IMR-90 (cell line): ENCODE measurements at regions not wholly inside any gene's neighbourhood (a gene's known extent, or its start where the extent isn't known, plus 50 kb on each side); places are given as distances from the start of the nearest gene placed in this dataset.

ENCODE experiments used
- MAFK ChIP-seq: IDR thresholded peaks from 2 replicates; pipeline ENCODE4 v1.6.1; 2012; ENCODE audit warnings: low read depth, low read length, improper control_type of control experiment
- POLR2A ChIP-seq: IDR thresholded peaks from 2 replicates; pipeline ENCODE4 v1.6.1; 2012; ENCODE audit warnings: mild to moderate bottlenecking, low read depth, low read length
- TF ChIP-seq, protein P1 (sequence below): conservative IDR thresholded peaks from 2 replicates; pipeline ENCODE4 v1.5.1; 2012; ENCODE audit warnings: mild to moderate bottlenecking, low read depth, low read length, improper control_type of control experiment

DNA sequence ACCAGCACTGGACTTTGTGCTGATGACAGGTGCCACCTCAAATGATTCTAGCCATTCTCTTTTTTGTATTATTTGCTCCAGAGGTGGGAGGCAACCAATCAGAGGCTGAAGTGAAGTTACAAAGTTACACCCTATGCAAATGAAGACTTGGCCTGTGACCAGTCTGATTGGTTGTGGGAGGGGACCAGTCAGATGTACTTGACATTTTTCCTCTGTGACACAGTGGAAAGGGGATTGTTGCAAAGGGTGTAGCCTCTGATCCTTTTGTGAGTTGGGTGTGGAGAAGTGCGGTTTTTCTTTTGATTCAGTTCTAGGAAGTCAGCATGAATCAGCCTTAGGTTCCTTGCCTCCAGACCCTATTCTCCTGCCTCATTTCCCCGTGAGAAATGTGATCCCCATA lies 244.0 kb downstream of the ARL6IP6 start:
- TF ChIP-seq, protein P1, sequence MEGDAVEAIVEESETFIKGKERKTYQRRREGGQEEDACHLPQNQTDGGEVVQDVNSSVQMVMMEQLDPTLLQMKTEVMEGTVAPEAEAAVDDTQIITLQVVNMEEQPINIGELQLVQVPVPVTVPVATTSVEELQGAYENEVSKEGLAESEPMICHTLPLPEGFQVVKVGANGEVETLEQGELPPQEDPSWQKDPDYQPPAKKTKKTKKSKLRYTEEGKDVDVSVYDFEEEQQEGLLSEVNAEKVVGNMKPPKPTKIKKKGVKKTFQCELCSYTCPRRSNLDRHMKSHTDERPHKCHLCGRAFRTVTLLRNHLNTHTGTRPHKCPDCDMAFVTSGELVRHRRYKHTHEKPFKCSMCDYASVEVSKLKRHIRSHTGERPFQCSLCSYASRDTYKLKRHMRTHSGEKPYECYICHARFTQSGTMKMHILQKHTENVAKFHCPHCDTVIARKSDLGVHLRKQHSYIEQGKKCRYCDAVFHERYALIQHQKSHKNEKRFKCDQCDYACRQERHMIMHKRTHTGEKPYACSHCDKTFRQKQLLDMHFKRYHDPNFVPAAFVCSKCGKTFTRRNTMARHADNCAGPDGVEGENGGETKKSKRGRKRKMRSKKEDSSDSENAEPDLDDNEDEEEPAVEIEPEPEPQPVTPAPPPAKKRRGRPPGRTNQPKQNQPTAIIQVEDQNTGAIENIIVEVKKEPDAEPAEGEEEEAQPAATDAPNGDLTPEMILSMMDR = no peak
- no peak for TF ChIP-seq POLR2A
- TF ChIP-seq MAFK = no peak
